SKM-1 (cell line): ENCODE measurements at regions not wholly inside any gene's neighbourhood (a gene's known extent, or its start where the extent isn't known, plus 50 kb on each side); places are given as distances from the start of the nearest gene placed in this dataset.

Source experiments
- DNase-seq: peaks from one replicate; lab custom pipeline; 2025; ENCODE audit not compliant: unreplicated experiment; lab: John Stamatoyannopoulos, UW

DNA sequence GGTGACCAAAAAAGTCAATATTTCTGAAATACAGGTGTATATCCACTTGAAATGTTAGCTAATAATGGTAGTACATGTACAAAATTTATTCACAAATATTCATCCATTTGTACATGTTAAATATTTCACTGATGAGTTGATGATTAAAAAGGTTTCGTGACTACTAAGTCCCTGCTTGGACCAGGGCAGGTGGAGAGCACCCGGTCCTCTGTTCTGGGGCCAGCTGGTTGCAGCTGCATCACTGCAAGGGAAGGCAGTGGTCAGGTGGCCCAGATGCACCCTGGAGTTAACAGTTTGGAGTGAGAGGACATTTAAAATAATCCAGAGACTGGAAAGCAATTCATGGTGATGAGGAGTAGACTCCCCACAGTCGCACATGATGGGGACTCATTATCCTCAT, 141.2 kb downstream of the ZBTB18 start:
- no peak for DNase-seq

DNA sequence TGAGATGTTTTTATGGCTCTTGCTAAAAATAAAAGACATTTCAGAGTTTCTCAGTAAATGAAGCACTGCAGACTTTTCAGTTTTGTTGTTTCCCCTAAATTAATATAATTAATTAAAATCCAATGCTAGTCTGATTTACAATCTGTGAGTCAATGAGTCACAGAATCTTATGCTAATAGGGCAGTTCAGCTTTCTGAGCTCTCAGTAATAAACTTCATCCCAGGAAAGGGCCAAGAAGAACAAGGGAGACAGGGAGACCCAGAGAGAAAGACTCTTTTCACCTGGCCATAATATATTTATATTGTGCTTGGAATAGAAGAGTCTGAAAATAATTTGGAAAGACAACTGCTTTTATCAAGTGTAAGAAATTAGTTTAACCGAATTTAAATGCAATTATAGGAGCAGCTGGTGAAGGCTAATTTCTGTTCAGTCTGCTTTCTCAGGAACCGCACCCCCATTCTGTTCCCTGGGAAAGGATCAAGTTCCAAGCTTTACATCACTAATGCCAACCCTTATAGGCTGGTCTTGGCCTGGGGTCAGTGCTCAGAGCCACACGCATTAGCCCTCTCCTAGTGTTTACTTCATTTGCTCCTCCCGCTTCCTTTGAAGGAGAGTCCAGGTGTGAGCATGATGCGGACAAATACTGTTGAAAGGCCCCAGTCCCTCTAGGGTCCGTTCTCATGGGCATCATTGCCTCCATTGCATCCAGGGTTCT, 145.6 kb downstream of the ZBTB18 start:
- DNase-seq = no peak

DNA sequence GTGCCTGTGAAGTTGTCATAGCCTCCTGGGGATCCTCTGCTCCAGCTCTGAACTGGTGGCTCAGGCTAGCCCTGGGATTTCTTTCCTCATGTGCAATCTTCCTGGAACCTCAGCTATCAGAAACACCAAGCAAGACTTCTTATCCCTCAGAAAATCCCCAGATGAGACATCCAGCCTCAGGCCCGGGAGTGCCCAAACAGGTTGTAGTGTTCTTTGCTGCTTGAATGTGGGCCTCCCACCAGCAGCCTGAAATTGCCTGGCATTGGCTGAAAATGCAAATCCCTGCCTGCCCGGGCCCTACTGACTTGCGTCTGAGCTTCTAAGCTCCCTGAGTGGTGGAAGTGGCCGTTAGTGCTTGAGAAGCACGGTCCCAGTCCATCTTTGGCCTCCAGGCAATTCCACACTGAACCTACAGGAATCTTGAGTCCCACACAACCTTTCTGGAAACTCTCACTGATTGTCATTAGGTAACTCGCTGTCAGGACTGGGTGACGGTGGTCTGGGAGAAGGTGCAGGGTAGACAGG, 146.8 kb downstream of the ZBTB18 start:
- DNase-seq = no peak

DNA sequence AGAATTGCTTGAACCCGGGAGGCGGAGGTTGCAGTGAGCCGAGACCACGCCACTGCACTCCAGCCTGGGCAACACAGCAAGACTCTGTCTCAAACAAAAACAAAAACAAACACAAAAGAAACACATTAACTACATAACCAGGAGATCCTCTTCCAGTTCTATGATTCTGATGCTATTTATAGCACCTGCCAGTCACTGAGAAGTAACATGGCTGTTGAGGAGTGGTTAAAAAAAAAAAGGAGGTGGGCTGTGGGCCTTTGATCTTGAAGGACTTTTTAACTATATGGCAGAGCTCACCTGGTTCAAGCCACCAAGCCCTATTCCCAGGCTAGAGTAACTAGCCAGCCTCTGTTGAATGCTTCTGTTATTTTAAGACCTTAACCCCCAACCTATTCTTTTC, 148.8 kb downstream of the ZBTB18 start:
- no peak for DNase-seq

DNA sequence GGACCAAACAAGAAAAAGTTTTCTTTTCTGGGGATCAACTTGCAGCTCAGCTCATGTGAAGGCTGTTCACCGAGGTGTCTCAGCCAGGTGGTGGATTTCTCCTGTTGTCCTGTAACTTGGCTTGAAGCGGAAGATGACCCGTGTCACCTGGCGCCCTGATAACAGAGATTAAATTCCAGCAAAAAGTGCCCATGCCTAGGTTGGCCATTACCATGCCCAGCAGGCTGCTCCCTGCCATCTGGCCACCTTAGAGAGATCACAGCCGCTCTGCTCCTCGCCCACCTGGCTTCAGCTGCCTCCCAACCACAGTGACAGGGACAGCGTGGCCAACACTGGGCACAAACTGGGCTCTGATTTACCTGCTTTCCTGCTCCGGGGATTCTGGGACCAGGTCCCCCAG, 149.5 kb downstream of the ZBTB18 start:
- DNase-seq = no peak

DNA sequence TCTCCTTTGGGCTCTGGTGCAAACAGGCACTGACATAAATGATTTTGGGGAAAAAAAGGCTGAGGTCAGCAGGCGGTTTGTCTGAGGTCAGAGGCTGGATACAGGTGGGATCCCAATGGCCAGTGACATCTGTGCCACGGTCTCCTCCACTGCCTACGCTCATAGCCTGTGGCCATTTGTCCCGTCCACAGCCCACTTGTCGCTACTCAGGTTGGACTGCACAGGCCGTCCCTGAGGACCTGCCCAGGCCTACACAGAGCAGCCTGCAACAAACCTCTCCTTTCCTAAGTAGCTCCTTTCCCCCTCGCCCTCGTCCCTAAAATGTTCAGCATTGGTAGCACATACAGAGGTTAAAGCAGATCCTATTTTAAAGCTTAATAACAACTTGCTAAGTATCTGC, 150.7 kb downstream of the ZBTB18 start:
- no peak for DNase-seq

DNA sequence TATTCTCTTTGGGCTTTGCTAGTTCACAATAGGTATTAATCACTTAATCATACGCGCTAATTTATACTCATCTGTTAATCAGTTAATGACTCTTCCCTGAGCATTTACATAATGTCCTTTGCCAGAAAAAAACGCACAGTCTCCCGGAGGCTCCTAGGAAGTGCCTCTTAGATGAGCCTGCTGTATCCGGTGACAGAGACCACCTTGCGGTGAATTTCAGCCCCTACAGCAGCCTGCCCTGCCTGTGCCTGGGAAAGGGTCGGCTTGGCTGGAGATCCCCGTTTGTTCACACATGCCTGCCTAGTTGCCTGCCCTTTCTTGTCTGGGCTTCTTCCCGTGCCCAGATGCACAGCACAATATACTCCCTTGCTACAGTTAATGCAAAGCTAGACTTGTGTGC, 152.9 kb downstream of the ZBTB18 start:
- no peak for DNase-seq

DNA sequence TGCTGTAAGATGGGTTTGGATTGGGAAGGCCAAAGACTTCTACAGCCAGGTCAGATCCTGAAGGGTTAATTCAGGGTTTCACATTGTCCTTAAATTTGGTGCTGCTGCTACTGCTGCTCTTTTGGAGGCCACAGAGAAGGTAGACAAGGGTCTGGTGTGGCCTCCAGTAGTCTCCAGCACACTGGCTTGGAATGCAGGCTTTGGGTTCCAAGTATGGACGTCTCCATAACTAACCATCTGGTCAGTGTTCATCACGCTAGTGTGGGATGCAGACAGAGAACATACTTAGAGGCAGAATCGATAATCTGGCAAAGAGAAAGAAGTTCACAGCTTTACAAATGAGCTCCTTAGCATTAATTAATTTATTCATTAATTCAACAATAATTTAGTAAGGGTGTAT, 154.1 kb downstream of the ZBTB18 start:
- no peak for DNase-seq

DNA sequence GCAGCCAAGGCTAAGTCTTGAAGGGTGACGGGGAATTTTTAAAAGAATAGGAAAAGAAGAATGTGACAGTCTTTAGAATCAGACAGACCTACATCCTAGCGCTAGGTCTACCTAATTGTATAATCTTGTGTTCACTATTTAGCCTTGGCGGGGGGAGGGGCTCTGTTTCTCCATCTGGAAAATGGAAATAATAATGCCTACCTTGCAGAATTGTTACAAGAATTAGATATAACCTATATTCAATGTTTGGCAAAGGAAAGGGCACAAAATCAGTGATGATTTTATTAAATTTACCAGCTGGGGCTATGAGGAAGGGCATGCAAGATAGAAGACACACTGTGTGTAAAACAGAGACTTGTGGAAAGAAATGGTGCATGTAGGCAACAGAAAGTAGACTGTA, 154.8 kb downstream of the ZBTB18 start:
- DNase-seq = no peak

DNA sequence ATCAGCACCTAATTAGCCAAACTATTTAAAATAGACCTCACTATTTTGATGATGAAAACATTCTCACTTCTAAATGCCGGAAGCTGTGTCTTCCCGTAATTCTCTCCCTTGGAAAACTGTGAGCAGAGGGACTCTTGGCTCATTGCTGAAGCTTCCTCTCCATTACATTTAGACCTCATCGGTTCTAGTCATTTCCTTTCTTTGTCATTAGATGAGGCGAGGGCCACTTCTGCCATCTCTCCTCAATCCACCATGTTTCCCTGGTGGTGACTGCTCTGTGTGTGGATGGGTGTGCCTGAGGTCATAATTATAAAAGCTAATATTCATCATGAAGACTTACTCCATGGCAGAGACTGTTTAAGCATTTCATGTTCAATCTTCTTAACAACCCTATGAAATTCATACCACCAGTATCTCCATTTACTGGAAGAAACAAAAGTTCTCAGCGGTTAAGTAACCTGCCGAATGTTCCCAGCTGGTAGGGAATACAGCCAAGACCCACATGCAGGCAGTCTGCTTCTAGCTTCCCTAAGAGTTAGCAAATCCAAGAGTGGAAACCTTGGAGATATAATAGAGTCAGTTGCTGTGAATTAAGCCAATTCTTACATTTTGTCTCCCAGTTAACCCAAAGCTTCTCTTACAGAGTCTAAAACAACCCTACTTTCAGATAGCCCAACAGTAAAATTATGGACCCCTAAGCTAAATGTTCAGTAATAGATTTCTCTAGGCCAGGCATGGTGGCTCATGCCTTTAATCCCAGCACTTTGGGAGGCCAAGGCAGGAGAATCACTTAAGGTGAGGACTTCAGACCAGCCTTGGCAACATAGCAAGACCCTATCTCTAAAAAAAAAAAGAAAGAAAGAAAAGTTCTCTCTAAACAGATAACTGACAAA, 156.2 kb downstream of the ZBTB18 start:
- DNase-seq = no peak

DNA sequence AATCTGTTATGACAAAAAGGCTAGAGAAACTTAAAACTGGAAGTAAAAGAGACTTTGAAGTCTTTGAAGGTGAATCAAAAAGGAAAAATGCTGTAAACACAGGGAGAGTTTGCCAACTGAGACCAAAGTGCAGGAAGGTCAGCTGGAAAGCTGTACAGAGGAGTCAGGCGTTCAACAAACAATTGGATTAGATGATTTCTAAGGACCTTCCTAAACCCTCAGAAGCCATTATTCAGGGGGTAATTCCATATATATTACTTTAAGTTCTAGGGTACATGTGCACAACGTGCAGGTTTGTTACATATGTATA, 156.8 kb downstream of the ZBTB18 start:
- no peak for DNase-seq

DNA sequence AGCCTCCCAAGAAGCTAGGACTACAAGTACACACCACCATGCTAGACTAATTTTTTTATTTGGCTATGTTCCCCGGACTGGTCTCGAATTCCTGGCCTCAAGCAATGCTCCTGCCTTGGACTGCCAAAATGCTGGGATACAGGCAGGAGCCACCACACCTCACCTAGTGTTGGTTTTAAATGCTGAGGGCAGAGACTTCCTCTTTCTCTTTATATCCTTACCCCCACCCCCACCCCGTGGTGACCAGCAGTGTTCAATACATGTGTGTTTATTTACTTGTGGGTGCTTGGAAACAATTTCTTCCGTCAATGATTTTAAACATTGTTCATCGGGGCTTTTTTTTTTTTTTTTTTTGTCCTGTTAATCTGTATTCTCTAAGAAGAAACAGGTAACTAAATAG, 158.9 kb downstream of the ZBTB18 start:
- DNase-seq = peak; percentile 45

DNA sequence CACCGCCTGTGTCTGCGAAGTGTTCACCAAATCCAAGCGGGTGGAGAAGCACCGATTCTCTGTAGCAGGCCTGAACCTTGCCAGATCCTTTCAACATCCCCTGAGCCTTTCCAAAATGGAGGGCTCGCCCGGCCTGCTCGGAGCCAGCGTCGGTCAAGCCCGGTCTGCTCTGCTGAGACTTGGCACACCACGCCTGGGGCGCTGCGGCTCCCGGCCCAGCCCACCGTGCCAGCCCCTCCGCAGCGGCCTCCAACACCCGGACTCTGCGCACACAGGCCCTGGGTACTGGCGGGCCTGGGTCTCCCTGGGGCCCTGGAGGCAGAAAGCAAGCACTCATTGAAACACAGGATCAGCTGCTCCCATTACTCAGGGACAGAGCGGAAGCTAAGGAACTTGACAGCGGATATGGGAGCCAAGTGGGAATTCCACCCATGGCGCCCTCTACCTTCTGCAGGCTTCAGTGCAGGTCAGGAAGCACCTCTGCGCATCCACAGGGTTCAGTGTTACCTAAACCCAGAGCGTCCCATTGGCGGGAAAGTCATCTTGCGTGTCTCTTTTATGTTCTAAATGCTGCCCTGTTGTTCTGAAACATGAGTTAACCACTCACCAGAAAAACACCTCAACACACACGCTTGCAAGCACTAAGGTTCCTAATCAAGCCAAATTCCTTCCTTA, 159.9 kb downstream of the ZBTB18 start:
- no peak for DNase-seq

DNA sequence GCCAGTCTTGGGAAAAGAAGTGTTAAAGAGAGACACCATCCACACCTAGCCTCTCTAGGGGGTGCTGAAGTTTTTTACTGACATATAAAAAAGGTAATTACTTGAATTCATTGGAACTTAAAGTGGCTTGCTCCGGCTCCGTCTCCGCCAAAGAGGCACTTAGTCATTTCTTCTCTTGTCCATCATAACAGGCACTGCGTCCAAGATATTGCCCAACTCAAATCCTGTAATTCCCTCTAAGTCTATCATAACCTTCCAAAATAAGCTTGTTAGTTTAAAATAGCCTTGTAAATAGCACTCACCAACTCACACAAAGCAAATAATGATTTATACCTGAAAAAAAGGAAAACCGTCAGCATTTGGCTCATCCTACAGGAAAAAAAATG, 160.5 kb downstream of the ZBTB18 start:
- DNase-seq = no peak

DNA sequence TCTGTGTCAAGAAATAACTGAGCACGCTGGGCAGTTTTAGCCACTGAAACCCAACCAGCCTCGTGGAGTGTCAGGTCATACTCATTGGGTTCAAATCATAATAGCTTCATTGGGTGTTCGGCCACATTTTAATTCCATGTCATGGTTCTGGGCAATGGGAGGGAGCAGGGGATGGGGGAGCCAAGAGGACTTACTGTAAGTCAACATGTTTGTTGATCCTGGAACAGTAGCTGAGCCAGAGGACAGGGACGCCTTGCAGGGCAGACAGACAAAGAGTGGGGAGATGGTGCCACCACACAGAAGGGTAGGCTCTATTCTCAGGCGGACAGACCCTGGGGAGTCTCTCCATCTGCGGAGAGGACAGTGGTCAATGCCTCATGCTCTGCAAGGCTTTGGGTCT, 161.1 kb downstream of the ZBTB18 start:
- no peak for DNase-seq

DNA sequence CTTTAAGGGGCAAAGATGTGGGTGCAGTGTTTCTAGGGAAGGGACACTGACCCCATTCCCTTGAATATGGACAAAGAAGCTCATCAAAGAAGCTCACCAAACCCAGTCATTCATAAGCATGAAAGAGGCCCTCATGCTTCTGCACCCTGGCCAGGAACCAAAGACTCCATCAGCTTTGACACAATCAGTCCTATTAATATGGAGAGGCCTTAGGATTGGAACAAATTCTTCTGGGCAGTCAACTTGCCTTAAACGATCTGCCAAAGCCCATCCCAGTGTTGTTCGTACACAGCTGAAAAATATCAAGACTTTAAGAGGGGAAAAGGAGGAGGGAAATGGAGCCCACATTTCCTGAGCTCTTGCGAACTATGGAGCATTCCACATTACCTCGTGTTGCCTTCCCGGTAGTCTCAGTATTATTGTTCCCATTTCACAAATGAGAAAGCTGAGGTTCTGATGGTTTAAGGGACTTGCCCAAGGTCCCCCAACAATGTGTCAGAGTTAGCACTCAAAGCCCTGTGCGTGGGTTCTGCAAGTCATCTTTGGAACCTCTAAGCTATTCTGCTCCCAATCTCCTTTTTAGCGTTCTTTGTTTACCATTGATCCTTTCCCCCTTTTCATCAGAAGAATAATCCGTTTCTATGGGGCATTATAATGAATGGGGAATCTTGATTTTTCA, 161.9 kb downstream of the ZBTB18 start:
- DNase-seq = no peak

DNA sequence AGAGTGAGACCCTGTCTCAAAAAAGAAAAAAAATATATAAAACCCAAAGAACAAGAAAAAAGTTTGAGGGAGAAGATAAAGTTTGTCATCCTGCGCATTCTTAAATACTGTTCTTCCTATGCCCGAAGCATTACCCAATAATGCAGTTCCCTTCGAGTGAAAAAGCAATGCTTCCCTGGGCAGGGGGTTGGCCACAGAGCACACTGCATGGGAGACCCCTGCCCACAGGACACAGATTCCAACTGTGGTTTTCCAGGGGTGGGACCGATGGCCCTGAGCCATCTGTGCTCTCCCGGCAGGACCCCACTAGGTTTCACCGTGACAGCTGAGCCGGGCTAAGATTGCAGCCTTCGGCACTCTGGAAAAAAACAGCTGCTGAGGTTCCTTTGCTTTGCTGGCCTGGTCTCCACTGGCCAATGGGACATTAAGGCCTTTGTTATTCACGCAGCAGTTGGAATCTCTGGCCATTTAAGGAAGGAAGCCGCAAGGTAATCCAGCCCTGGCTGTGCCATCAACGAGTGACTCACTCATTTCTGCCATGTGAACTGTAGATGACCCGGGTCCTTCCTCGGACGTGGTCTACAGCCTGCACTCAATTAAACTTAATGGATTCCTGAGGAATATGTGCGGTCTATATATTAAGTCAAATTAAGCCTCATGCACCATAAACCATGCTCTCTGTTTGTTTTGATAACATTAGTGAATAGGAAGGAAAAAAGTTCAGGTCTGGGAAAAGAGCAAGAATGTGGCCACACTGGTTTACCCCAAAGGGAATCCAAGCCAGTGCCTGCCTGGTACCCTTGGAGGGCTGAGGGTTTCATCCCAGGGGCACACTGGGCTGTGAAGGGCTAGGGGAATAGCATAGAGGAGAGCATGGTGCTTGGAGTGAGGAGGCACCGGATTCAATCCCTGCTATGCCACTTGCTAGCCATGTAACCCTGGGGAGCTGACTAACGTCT, 163.2 kb downstream of the ZBTB18 start:
- no peak for DNase-seq

DNA sequence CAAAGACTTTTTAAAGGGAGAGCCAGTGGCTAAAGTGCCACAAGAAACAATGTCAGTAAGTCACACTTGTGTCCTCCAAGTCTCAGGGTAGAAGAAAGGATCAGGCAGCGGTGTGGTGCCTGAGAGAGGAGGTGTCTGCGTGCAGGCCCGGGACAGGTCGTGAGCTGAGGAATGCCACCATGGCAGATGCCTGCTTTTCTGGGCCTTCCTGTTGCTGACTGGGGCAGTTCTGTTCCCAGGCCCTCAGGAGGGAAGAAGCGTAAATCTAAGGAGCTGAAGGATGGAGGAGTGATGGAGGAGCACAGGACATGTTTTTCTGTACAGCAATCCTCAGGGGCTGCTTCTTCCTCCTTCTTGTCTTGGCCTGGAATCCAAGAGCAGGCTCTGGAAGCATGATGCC, 165.8 kb downstream of the ZBTB18 start:
- no peak for DNase-seq

DNA sequence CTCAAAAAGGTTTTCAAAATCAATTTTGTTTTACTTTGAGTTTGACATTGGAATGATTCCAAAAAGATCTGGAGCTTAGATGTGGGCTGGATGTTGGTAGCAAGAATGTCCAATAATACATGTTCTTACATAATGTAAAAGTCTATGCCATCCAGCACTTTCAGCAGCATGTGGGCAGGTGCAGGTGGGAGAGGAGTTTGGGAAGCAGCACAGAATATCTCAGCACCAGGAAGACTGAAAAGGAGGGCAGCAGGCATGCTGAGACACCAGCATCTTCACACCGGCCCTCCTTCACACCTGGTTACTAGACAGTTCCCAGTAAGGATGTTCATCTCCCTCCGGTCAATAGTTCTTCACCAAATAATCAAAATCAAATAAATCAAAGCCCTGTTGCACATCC, 166.6 kb downstream of the ZBTB18 start:
- DNase-seq = no peak

DNA sequence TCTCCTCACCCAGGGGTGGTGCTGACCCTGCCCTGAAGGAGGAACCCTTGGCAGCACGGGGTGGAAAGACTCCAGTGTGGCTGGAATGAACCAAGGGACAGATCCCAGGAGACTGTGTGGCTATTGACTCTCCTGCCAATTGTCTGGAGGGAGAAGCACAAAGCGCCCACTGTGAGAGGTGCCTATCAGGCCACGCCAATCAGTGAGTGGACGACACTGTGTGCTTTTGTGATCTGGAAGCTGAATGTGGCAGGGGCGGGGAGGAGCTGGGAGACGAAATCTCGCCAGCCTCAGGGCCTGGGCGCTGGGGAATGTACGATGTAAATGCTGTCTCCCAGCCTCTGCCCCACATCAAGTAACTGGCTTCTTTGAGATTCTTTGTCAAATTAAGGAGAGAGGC, 167.1 kb downstream of the ZBTB18 start:
- no peak for DNase-seq
